Globus pallidus (tissue), 1 donor: ENCODE measurements at regions not wholly inside any gene's neighbourhood (a gene's known extent, or its start where the extent isn't known, plus 50 kb on each side); places are given as distances from the start of the nearest gene placed in this dataset.

ENCODE experiments used
- DNase-seq: peaks from one replicate; pipeline ENCODE4 v3.0.0-alpha.2; 2015; ENCODE audit warnings: low spot score

- no peak for DNase-seq
Observed at GRCh38 chr1:61523893-61524605, 200.9 kb downstream of the TM2D1 start.

GRCh38 chr1:61523229-61523628 is 201.7 kb downstream of the TM2D1 start:
- no peak for DNase-seq

DNA sequence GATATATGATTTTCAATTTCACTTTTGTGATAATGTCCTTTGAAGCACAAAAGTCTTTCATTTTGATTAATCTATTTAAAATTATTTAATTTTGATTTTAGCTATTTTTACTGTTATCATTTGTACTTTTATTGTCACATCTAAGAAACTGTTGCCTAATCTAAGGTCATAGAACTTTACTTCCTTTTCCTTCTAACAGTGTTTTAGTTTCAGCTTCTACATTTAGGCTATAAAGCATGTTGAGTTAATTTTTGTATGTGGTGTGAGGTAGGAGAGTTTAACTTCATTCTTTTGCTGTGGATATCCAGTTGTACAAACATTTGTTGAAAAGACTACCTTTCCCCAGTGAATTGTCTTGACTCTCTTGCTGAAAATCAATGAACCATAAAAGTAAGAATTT is 204.5 kb downstream of the TM2D1 start:
- DNase-seq: no peak

- no peak for DNase-seq
Observed at GRCh38 chr1:61519631-61520030, 205.3 kb downstream of the TM2D1 start.

DNA sequence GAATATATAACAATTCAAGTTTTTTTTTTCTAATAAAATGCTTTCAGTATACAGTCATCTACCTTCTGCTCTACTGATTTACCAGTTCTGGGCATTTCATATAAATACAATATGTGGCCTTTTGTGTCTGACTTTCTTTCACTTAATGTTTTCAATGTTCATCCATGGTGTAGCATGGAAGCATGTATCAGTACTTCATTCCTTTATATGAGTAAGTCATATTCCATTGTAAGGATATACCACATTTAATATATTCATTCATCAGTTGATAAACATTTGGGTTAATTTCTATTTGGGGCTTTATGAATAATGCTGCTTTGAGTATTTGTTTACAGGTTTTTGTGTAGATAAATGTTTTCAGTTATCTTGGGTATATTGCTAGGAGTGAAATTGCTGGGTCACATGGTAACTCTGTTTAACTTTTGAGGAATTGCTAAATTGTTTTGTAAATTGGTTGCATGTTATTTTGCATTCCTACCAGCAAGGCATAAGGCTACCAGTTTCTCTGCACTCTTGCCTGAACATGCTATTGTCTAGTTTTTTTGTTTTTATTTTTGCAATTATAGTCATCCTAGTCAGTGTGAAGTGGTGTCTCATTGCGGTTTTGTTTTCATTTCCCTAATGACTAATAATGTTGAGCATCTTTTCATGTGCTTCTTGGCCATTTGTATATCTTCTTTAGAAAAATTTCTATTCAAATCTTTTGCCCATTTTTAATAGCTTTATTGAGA is 206.1 kb downstream of the TM2D1 start:
- DNase-seq: no peak

- no peak for DNase-seq
Observed at GRCh38 chr1:61517345-61517744, 207.6 kb downstream of the TM2D1 start.

DNA sequence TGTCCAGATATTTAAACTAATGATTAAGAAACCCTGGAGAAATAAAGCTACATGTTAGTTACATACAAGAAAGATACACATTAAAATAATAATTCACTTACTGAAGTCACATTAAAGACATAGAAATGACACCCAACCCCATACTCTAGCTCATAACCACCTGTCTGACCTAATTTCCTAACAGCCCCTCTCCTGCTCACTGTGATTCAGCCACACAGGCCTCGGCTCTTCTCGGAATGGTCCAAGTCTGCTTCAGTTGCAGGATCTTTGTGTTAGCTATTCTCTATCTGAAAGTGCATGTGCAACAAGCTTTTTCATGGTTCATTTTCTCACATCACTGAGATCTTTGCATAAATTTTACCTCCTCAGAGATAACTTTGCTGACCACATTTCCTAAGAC is 209.8 kb downstream of the TM2D1 start:
- DNase-seq: no peak
